ENCODE measurements at regions not wholly inside any gene's neighbourhood (a gene's known extent, or its start where the extent isn't known, plus 50 kb on each side); places are given as distances from the start of the nearest gene placed in this dataset.

DNA sequence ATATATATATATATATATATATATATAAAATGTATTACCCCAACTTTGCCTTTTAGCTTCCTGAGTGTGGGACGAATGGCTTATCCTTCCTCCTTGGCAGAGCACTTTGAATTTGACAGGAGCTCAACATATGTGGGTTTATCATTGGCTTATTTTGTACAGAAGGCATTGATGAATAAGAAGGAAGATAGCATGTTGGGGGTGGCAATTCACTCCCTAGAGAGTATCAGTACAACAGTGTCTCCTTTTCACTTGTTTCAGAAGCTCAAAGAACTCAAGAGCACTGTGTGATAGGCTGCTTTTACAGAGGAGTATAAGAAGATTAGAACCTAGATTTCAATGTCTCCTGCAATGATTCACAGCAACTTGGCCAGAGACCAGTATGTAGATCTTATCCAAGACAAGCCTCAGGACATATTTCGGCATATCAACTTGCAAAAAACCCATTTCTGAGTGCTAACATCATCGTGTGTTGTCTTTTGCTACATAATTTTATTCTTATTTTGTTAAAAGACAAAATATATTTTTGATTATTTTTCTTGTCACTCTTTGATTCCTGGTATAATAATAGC lies 345.8 kb downstream of the SOCS6 start:
- CTCF ChIA-PET = no interaction called here
- POLR2A ChIA-PET = no interaction called here
- no peak overlapping the region for H3K27ac Mint-ChIP-seq
- DNase-seq (ENCODE audit: low spot score) (no peak), ATAC-seq (no peak)
- H3K9me3 Mint-ChIP-seq = peaks cover 76% of the 10 kb centered on the region
- peaks cover 4% of the 10 kb centered on the region for H3K27me3 Mint-ChIP-seq (ENCODE audit: low read depth)
- H3K4me3 Mint-ChIP-seq = no peak overlapping the region
- H3K4me1 Mint-ChIP-seq = no peaks in the 10 kb centered on the region
- peaks cover 51% of the 10 kb centered on the region for H3K36me3 Mint-ChIP-seq
- TF ChIP-seq SOX15 (CRISPR knock-in tag; IDR thresholded peaks at IDR 0.05) (no peak), ZNF423 (CRISPR knock-in tag; IDR thresholded peaks at IDR 0.05) (no peak), ZNF232 (CRISPR knock-in tag; IDR thresholded peaks at IDR 0.05) (no peak), EMX1 (CRISPR knock-in tag; IDR thresholded peaks at IDR 0.05) (no peak), ZNF263 (CRISPR knock-in tag; IDR thresholded peaks at IDR 0.05; ENCODE audit: low read depth) (no peak), FOXK1 (CRISPR knock-in tag; IDR thresholded peaks at IDR 0.05) (no peak), TEAD4 (CRISPR knock-in tag; IDR thresholded peaks at IDR 0.05) (no peak), TCF7 (CRISPR knock-in tag; IDR thresholded peaks at IDR 0.05; ENCODE audit: low read depth) (no peak), TEAD1 (CRISPR knock-in tag; IDR thresholded peaks at IDR 0.05) (no peak), ETV6 (CRISPR knock-in tag; IDR thresholded peaks at IDR 0.05) (no peak), IRF2 (CRISPR knock-in tag; IDR thresholded peaks at IDR 0.05; ENCODE audit: borderline replicate concordance, low read depth) (no peak), NFYB (CRISPR knock-in tag; conservative IDR thresholded peaks at IDR 0.05; ENCODE audit: low read depth) (no peak)
- TF ChIP-seq, protein P1, sequence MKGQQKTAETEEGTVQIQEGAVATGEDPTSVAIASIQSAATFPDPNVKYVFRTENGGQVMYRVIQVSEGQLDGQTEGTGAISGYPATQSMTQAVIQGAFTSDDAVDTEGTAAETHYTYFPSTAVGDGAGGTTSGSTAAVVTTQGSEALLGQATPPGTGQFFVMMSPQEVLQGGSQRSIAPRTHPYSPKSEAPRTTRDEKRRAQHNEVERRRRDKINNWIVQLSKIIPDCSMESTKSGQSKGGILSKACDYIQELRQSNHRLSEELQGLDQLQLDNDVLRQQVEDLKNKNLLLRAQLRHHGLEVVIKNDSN (CRISPR knock-in tag; IDR thresholded peaks at IDR 0.05) = no peak

DNA sequence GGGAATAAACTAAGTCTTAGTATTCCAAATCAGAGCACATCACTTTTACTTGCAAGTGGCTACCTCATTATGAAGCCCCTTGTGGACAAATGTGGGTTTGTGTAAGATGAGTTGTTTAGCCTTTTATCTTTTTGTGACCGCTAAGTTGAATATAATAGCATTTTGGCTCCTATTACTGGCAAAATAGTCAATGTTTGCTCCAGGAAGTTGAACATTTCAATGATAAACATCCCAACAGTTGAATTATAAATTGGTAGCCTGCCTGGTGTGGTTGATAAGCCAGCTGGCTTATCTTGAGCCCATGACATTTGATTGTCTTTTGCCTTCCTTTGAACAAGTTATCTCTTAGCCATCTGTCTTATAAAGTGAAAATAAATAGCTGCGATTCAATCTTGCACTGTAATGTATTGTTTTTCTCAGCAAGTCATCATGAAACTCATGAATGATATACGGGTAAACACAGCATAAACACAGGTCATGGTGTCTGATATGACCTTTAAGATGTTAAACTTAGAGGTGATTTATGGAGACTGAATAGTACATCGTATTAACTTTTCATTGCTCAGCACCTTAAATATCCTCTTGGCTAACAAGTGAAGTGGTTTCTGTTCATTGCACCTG lies 338.4 kb downstream of the SOCS6 start:
- H3K36me3 Mint-ChIP-seq = peaks cover 72% of the 10 kb centered on the region
- no peak overlapping the region for H3K4me3 Mint-ChIP-seq
- peaks cover 92% of the 10 kb centered on the region for H3K9me3 Mint-ChIP-seq
- CTCF ChIA-PET = no interaction called here
- ATAC-seq = no peak
- POLR2A ChIA-PET = no interaction called here
- H3K27ac Mint-ChIP-seq = no peak overlapping the region
- TF ChIP-seq, protein P2, sequence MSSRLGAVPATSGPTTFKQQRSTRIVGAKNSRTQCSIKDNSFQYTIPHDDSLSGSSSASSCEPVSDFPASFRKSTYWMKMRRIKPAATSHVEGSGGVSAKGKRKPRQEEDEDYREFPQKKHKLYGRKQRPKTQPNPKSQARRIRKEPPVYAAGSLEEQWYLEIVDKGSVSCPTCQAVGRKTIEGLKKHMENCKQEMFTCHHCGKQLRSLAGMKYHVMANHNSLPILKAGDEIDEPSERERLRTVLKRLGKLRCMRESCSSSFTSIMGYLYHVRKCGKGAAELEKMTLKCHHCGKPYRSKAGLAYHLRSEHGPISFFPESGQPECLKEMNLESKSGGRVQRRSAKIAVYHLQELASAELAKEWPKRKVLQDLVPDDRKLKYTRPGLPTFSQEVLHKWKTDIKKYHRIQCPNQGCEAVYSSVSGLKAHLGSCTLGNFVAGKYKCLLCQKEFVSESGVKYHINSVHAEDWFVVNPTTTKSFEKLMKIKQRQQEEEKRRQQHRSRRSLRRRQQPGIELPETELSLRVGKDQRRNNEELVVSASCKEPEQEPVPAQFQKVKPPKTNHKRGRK (CRISPR knock-in tag; IDR thresholded peaks at IDR 0.05; ENCODE audit: borderline replicate concordance) = no peak
- TF ChIP-seq TCF7 (CRISPR knock-in tag; IDR thresholded peaks at IDR 0.05; ENCODE audit: low read depth) = no peak
- no peak for TF ChIP-seq RELA (CRISPR knock-in tag; IDR thresholded peaks at IDR 0.05; ENCODE audit: borderline replicate concordance)
- TF ChIP-seq EMX1 (CRISPR knock-in tag; IDR thresholded peaks at IDR 0.05) = no peak
- no peak for TF ChIP-seq SMAD3 (CRISPR knock-in tag; IDR thresholded peaks at IDR 0.05; ENCODE audit: borderline replicate concordance)
- TF ChIP-seq, protein P3, sequence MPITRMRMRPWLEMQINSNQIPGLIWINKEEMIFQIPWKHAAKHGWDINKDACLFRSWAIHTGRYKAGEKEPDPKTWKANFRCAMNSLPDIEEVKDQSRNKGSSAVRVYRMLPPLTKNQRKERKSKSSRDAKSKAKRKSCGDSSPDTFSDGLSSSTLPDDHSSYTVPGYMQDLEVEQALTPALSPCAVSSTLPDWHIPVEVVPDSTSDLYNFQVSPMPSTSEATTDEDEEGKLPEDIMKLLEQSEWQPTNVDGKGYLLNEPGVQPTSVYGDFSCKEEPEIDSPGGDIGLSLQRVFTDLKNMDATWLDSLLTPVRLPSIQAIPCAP (CRISPR knock-in tag; IDR thresholded peaks at IDR 0.05) = no peak
- no peak for TF ChIP-seq FOXJ3 (CRISPR knock-in tag; IDR thresholded peaks at IDR 0.05; ENCODE audit: borderline replicate concordance)
- TF ChIP-seq, protein P4, sequence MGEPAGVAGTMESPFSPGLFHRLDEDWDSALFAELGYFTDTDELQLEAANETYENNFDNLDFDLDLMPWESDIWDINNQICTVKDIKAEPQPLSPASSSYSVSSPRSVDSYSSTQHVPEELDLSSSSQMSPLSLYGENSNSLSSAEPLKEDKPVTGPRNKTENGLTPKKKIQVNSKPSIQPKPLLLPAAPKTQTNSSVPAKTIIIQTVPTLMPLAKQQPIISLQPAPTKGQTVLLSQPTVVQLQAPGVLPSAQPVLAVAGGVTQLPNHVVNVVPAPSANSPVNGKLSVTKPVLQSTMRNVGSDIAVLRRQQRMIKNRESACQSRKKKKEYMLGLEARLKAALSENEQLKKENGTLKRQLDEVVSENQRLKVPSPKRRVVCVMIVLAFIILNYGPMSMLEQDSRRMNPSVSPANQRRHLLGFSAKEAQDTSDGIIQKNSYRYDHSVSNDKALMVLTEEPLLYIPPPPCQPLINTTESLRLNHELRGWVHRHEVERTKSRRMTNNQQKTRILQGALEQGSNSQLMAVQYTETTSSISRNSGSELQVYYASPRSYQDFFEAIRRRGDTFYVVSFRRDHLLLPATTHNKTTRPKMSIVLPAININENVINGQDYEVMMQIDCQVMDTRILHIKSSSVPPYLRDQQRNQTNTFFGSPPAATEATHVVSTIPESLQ (CRISPR knock-in tag; IDR thresholded peaks at IDR 0.05) = no peak
- TF ChIP-seq ATF1 (CRISPR knock-in tag; IDR thresholded peaks at IDR 0.05) = no peak
- TF ChIP-seq ZBTB21 (CRISPR knock-in tag; IDR thresholded peaks at IDR 0.05; ENCODE audit: borderline replicate concordance) = no peak
- TF ChIP-seq ZNF671 (CRISPR knock-in tag; IDR thresholded peaks at IDR 0.05) = no peak
- TF ChIP-seq SMAD4 (CRISPR knock-in tag; IDR thresholded peaks at IDR 0.05) = no peak
- TF ChIP-seq, protein P5, sequence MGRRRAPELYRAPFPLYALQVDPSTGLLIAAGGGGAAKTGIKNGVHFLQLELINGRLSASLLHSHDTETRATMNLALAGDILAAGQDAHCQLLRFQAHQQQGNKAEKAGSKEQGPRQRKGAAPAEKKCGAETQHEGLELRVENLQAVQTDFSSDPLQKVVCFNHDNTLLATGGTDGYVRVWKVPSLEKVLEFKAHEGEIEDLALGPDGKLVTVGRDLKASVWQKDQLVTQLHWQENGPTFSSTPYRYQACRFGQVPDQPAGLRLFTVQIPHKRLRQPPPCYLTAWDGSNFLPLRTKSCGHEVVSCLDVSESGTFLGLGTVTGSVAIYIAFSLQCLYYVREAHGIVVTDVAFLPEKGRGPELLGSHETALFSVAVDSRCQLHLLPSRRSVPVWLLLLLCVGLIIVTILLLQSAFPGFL (CRISPR knock-in tag; IDR thresholded peaks at IDR 0.05; ENCODE audit: borderline replicate concordance) = no peak
- no peaks in the 10 kb centered on the region for H3K4me1 Mint-ChIP-seq
- peaks cover 14% of the 10 kb centered on the region for H3K27me3 Mint-ChIP-seq (ENCODE audit: low read depth)
- DNase-seq (ENCODE audit: low spot score) = no peak
